ENCODE measurements at regions not wholly inside any gene's neighbourhood (a gene's known extent, or its start where the extent isn't known, plus 50 kb on each side); places are given as distances from the start of the nearest gene placed in this dataset.

DNA sequence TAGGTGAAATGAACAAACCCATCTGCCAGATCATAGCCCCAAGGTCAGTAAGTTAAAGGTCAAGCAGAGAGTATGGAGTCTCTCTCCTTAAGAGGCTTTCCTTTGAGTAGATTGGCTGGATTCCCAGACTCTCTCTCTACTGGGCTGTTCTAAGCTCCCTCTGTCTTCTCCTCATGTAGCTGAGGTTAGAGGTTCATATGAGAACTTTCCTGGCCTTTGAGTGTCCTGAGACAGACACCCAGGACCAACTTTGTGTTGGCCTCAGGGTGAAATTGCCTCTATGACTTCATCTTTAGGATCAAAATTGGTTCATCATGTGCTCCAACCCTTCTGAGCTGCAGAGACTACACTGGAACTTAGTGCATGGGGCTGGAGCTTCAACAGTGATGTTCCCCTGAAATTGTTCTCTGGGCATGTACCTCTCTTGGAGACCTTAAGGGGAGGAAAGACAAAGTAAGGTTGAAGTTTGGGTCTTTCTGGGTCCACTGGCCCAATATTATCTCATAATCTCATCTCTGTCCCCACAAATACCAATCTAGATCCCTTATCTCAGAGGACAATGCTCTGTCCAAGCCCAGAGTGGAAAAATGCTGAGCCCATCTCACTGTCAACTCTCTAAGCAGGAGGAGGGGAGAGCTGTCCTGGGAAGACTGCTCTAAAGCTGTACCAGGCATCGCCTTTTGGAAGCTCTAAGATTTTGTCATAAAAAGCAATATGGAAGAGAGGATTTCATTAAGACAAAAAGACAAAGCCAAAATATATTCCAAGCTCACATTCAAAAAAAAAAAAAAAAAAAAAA, 177.3 kb upstream of the ARL4C start:
- no peak for DNase-seq

DNA sequence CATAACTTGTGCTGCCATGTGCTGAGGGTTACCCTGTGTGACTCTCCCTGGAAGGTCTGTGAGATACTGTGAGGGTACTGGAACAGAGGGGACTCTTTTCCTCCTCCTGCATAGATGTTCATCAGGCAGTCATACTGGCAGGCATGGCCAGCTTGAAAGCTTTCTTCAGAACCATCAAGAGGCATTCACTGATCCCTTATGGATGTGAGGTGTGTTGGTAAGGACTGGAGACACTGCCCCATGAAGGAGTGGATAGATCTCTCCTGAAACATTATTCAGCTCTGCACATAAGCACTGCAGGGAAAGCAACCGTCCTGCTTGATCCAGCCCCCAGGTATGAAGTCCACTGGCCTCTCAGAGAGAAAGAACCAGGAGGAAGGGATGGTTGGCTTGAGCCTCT, 176.6 kb upstream of the ARL4C start:
- no peak for DNase-seq

DNA sequence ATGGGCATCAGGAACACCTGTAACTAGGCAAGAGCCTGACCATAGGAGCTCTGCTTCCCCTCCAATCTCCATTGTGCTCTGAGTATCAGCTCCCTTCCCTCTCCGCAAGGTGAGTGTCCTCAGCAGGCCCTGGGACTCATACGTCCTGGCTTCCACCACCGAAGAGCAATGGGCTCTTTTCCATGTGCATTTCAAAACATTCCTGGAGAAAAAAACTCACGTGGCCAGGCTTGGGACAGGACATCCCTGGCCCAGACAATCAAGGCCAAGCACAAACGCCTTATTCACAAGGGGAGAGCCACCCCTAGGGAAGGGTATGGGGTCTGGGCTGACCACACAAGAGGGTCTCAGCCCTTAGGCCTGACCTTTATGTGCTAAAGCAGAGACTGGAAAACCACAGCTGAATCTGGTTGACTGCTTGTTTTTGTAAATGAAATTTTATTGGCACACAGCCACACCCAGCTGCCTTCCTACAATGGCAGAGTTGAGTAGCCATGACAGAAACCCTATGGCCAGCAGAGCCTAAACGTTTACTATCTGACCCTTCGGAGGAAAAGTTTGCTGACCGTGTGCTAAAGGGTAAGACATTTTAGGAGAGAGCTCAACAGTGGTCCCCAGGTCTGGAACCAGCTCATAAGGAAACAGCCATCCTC, 175.7 kb upstream of the ARL4C start:
- no peak for DNase-seq

DNA sequence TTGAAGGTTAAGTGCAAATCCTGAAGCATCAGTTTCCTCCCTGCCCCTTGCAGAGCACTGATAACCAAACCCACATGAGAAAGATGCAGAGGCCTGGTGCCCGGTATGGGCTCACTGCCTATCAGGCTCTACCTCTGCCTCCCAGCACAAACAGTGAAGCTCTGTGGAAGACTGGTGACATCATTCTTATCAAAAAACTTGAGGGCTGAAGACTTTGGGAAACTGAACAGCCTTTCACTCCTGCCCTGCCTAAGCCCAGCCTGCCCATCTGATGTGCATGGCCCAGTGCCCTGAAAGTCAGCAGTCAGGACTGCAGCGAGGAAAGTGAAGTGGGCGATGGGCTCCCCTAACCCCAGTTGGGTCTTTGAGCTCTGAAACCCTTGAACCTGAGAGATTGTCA, 174.8 kb upstream of the ARL4C start:
- no peak for DNase-seq

DNA sequence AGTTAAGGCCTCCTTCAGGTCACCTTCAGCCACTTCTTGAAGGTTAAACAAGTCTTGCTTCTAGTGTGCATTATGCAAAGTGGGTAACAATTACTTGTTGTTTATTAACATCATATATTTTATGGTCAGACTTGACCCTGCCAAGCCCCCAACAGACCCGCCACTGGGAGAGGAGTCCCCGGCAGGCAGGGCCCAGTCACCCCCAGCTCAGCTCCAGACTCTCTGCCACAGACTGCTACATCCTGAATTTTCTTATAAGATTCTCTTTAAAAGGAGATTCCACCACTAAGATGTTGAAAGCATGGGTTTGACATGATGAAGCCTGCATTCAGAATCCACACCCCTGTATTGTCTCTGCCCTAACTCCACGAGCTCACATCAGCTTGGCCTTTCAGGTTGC, 174.3 kb upstream of the ARL4C start:
- no peak for DNase-seq

DNA sequence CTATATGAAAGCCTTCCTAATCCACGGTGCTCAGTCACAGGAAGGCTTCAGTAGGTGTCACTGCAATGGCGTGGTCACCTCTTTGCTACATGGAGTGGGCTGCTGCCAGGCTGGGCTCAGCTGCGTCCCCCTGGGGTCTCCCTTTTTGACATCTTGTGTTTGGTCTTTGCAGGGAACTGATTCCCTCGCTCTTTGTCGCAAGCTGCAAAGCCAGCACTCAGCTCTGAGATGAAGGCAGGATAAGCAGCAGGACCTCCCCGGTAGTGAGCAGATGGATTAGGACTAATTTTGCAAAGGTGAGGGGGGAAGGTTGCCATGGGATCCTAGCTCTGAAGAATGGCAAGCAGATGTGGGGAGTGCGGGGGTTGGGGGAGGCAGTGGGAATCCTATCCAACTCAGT, 173.9 kb upstream of the ARL4C start:
- no peak for DNase-seq

DNA sequence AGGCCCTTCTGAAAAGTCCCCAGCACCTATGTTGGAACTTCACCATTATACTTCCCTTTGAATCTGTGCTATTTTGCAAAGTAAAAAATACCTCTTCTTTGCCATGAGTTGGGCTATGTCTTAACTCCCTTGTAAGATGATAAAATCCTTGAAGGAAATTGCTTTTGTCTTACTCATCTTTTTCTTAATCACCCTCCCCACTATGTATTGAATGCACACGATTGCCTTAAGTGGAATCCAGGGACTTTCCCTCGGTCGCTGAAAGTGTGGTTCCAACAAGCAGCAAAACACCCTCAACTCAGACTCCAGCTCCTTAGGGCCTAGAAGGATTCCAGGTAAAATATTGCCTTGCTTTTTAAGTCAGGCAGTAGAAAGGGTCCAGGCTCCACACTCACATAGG, 173.2 kb upstream of the ARL4C start:
- DNase-seq, result no peak

DNA sequence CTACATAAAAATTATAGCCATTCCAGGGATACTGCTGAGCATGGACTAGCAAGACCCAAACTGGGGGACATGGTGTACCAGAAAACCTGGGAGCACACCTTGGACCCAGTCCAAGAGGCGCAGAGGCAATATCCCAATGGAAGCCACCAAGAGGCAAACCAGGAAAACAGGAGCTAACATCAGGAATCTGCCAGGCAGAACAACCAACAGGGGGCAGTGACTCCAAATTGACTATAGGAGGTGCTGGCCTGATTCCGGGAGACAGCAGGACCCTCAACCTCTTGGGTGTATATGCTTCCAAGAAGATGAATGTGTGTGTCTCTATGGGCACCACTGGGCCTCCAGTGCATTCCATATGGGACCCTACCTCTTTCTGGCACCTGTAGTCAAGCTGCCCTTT, 172.7 kb upstream of the ARL4C start:
- no peak for DNase-seq

DNA sequence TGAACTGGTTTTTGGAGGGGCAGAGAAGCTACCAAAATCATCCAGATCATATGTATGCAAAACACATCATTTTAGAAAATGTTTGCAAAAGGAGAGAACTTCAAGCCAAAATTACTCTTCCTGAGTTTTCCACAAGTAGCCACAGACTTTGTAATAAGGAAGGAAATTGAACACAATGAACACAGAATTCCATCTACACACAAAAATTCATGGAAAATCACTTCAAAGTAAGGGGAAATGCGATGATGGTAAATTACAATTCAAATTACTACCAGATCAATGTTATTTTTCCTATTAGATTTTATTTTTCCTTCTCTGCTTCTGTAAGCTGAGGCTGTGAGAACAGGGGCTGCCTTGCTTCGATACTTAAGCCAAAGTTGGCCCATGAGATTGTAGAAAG, 172.1 kb upstream of the ARL4C start:
- no peak for DNase-seq

DNA sequence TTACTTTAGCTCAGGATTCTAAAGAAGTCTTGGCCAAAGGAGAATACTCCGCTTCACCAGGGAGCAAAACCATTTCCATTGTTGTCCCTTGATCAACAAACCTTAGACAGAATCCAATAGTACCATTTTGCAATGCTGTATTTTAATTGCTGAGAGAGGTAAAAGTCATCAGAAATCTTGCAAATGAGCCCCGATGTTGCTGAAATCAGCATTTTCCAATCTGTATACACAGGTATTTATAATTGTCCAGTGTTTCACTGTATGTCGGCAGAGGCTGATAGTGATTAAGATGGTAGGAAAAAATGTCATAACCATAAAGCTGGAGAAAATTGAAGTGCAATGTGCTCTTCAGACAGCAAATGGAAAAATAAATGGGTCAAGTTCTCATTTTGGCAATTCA, 170.0 kb upstream of the ARL4C start:
- no peak for DNase-seq

DNA sequence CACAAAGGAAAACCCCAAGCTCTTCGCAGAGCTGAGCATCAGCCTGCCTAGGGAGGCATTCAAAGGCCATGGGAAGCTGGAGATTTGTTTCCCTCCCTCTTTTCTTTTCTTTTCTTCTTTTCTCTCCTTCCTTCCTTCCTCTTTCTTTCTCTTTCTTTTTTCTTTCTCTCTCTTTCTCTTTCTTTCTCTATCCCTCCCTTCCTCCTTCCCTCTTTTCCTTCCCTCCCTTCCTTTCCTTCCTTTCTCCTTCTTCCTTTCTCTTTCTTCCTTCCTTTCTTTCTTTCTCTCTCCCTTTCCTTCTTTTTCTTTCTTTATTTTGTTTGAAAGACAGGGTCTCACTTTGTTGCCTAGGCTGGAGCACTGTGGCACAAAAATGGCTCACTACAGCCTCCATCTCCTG, 168.4 kb upstream of the ARL4C start:
- DNase-seq, result no peak

DNA sequence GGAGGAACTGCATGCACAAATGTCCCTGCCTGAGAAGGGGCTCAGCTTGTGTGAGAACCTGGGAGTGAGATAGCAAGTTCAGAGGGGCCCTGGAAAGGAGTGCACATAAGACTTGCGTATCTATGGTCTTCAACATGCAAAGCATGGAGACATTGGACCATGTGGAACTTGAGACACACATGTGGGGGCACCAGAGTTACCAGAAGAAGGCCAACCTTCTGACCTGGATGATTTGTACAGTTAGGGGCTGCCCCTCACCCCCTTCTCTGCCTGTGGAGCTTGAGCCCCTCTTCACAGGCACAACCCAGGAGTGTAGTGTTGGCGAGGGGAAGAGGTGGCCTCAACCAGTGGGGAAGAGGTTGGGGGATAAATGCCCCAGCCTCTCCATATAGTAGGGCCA, 165.0 kb upstream of the ARL4C start:
- no peak for DNase-seq

DNA sequence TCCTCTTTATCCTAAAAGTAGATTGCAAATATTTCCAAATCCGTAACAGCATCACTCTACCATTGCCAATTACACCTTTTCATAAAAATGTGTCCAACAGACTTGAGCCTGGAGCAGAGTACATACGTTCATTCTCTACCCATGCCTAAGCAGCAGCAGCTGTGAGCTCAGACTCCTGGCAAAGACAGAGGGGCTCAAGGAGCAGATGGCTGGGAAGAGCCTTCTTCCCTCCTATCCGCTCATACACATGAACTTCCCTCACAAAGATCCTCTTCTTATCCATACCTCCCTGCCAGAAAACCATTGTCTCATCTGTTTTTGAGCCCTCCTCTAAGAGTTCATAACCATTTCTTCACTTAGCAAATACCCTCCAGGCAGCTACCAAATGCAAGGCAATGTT, 164.3 kb upstream of the ARL4C start:
- DNase-seq, result no peak

DNA sequence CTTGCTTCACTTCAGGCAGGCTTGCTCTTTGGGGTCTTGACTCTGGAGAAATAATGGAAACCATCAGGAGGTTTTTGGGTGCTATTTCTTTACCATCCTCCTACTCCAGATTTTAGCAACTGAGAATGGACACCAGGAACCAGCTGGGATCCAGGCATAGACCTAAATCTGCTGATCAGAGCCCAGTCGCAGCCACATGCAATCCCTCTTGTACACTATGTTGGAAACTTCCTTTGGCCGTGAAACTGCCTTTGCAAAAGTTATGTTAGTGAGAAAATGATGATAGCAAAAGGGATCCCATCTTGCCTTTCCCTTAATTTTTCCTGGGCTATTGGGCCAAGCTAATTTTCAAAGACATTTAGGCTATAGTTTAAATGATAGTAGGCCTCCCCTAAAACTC, 158.8 kb upstream of the ARL4C start:
- no peak for DNase-seq

DNA sequence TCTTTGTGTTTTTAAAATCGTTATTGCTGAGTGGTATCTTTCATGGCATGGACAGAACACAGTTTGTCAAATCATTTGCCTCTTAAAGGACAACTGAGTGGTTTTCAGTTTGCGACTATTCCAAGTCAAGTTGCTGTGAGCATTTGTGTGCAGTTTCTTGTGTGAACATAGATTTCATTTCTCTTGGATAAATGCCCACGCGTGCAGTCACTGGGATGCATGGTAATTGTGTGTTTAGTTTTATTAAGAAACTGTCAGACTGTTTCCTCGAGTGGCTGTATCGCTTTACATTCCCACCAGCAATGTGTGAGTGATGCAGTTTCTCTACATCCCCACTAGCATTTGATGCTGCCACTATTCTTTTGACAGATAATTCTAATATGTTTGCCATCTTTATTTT, 154.0 kb upstream of the ARL4C start:
- DNase-seq, result no peak

DNA sequence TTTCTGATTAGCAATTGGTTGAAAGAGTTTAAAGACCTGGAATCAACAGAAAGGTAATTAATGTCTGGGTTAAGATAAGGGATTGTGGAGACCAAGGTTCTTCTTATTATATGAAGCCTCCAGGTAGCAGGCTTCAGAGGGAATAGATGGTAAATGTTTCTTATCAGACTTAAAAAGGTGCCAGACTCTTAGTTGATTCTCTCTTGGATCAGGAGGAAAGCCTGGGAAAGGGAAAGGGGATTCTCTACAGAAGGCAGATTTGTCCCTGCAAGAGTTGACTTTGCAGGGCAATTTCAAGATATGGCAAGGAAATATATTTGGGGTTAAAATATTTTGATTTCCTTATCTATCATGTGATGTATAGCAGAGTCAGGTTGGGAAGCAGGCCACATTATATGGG, 153.1 kb upstream of the ARL4C start:
- no peak for DNase-seq

DNA sequence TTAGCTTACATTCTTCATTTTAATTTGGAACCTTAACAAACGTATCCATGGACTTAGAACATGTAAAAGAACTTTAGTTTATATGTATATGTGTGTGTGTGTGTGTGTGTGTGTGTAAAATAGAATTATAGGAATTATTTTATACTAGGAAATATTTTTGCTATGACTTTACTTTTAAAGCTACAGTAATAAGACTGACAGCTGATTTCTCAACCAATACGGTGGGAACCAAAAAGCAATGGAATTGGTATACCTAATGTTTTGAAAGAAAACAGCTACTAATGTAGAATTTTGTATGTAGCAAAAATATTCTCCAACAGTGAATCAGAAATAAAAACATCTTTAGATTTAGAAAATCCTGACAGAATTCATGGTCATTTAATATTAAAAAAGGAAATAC, 146.5 kb upstream of the ARL4C start:
- DNase-seq, result no peak

DNA sequence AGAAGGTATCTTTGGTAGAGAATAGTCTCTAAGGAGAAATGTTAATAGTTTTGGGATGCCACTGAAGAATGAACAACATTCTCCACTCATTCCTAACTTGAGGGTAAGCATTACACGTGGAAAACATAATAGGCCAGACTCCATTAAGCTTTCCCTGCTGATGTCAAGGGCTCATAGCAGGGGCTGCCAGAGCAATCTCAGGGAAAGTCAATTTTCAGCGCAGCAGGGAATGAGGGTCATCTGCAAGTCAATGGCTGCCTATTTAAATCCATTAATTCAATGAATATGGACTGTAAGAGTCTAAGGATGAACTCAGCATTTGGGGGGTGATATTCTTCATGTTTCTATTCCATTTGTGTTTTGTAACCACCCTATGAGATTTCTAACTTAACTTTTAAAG, 144.2 kb upstream of the ARL4C start:
- no peak for DNase-seq

DNA sequence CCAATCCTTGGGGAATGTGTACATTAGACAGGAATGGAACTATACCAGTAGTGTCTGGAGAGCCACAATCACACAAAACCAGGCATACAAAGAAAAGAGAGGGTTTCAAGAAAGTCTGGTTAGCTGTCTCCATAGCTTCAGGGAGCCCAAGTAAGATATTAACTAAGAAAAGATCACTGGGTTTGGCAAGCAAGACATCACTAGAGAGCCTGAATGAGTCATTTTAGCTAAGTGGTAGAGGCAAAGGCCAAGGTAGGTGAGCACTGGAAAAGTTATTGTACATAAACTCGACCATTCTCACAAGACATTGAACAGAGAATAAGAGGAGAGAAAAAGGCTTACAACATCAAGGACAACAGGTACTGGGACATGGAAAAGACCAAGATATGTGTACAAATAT, 143.8 kb upstream of the ARL4C start:
- DNase-seq, result no peak

DNA sequence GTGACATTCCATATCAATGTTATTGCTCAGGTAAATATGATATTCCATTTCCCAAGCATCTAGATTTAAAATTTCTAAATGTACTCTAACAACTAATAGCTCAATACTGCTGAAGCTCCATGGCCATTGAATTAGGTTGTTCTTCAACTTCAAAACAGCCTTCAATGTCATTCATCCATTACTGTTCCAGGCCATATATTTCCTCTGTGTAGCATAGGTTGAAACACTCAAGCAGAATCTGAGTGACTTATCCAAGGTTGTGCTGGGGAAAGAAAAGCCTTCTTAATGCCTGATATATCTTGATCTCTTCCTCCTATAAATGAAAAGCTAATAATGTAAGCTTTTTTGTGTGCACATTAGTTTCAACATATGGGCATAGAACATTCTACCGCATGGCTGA, 142.1 kb upstream of the ARL4C start:
- DNase-seq, result no peak

DNA sequence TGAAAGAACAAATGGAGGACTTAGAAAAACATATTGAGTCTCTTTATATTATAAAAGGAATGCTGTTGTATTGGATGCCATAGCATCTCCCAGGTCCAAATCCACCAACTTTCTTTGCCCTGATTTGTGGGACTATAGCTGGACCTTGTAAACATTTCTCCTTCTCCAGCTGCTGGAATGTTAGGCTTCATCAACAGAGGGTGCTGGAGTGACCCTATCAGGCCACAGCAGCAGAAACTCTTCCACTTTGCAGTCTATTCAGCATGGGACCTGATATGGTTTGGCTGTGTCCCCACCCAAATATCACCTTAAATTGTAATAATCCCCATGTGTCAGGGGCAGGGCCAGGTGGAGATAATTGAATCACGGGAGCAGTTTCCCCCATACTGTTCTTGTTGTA, 138.4 kb upstream of the ARL4C start:
- DNase-seq, result no peak

DNA sequence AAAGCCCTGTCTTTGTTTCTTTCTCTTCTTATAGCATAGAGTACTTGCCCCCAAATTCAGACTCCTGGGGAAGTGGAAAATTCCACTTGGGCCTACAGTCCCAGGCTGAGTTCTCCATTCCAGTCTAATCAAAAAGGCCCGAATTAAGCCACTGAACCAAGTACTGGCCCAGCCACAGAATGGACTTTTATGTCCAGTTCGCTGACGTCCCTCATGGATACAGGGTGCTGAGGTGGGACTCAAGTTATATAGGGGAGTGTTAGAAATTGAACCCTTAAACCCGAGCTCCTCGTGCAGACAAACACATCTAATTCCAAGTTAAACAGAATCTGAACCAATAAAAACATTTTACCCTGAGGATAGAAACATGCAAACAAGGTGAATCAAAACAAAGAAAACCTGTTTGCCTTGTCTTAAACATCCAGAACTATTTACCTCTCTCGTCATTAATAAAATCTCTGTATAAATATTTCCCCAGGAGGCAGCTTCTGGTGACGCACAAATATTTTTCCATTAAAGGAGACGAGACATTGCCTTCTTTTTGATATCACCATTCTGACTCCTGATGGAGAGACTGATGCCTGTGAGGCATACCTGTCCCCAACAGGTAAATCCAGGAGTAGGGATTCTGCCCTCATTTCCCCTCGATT, 136.8 kb upstream of the ARL4C start:
- no peak for DNase-seq

DNA sequence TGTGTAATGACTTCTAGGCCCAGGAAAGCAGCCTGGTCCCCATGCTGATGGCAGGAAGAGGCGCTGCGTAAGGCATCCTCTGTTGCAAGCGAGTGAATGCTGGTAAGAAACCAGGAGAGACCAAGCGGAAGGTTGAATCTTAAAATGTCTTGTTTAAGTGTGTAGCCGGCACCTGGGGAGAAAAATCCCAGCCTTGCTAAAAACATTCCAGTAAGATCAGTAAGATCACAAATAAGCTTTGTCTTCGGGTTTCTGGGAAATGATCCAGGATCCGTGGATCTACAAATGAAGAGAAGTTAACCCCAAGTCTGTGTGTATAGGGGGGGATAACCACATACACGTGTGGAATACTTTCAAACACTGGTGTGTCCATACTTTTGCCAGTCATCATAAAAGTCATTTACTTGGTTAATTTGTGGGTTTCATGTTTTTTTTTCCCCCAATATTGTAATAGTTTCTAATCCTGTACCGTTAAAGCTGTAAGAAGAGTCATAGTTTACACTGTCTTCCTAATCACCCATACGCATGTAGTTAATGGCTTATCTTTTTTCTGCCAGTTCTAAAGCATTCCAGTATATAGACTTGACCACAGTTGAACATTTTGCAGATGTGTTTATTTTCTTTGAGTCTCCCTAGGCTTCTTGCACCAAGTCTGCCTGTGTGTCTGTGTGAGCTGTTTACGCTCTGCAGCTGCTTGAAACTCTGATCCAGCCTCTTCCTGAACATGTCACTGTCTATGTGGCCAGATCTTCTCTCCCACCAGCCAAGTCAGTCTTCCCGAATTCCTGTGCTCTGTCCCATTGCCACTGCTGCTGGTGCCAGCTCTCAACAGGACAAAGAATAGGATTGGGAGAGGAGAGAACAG, 135.9 kb upstream of the ARL4C start:
- no peak for DNase-seq
